ENCODE measurements at regions not wholly inside any gene's neighbourhood (a gene's known extent, or its start where the extent isn't known, plus 50 kb on each side); places are given as distances from the start of the nearest gene placed in this dataset.

DNA sequence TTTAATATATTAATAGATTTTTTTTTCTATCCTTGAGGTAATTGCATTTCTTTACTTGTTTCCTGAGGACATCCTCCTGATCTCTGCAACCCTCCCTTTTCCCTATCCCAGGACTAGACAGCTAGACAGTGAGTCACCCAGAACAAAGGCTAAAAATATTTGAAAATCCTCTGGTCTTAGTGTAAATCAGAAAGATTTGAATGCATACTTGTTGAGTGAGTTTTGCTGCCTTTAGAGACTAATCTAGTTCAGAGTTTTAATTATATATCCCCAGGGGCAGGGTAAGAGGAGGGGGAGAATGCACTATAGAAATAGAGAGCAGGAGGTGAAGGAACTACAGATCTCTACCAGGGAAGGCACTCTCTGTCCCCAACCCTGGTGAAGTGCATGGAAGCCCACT is 202.3 kb upstream of the TCF4 start:
- Histone ChIP-seq H3K27me3 (ENCODE audit: control insufficient read depth in 2 of 2, insufficient read depth in 1 of 2, low read length in 1 of 2) (no peaks in the 10 kb centered on the region), H3K9me3 (ENCODE audit: control insufficient read depth in 2 of 2, insufficient read depth in 1 of 2, low read length in 1 of 2) (no peaks in the 10 kb centered on the region), H3K4me3 (ENCODE audit: low read length in 2 of 2) (no peak overlapping the region), H3K36me3 (ENCODE audit: control insufficient read depth in 2 of 2, insufficient read depth in 2 of 2, low read length in 1 of 2) (no peaks in the 10 kb centered on the region), H3K4me1 (ENCODE audit: control insufficient read depth in 2 of 2, insufficient read depth in 2 of 2, low read length in 2 of 2) (no peaks in the 10 kb centered on the region), H3K27ac (ENCODE audit: low read depth in 1 of 2, low read length in 1 of 2) (no peak overlapping the region)
- no peak for DNase-seq (ENCODE audit: low read depth in 6 of 9, low spot score in 9 of 9)

DNA sequence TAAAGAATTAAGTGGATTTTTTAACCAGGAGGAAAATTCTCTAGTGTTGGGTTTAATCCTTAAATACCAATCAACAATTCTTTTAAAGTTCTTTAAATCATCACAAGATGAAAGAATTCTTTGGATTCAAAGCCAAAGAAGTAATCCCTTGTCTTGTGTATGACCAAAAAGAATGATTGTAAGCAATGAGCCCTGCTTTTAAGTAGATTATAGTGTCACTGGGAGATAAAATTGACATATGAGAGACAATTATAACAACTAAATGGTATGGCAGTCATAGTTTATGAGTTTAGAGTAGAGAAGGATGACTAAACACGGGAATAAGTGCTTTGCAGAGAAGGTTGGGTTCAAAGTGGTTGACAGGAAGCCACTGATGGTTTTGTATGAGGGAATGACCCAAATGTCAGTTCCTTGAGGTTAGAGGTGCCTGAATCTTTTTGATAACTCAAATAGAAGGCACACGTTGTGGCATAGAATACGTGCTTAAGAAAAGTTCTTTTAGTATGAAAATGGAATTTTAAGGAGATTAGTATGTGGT is 199.6 kb upstream of the TCF4 start:
- Histone ChIP-seq H3K4me1 (ENCODE audit: control insufficient read depth in 2 of 2, insufficient read depth in 2 of 2, low read length in 2 of 2) (no peaks in the 10 kb centered on the region), H3K4me3 (ENCODE audit: low read length in 2 of 2) (no peak overlapping the region), H3K9me3 (ENCODE audit: control insufficient read depth in 2 of 2, insufficient read depth in 1 of 2, low read length in 1 of 2) (no peaks in the 10 kb centered on the region), H3K27ac (ENCODE audit: low read depth in 1 of 2, low read length in 1 of 2) (no peak overlapping the region), H3K27me3 (ENCODE audit: control insufficient read depth in 2 of 2, insufficient read depth in 1 of 2, low read length in 1 of 2) (no peaks in the 10 kb centered on the region), H3K36me3 (ENCODE audit: control insufficient read depth in 2 of 2, insufficient read depth in 2 of 2, low read length in 1 of 2) (no peaks in the 10 kb centered on the region)
- WGBS, result 38% methylated on average over 3 of the region's 3 CpGs
- DNase-seq (ENCODE audit: low read depth in 6 of 9, low spot score in 9 of 9), result peak in 1 of 9 donors; percentile 14

DNA sequence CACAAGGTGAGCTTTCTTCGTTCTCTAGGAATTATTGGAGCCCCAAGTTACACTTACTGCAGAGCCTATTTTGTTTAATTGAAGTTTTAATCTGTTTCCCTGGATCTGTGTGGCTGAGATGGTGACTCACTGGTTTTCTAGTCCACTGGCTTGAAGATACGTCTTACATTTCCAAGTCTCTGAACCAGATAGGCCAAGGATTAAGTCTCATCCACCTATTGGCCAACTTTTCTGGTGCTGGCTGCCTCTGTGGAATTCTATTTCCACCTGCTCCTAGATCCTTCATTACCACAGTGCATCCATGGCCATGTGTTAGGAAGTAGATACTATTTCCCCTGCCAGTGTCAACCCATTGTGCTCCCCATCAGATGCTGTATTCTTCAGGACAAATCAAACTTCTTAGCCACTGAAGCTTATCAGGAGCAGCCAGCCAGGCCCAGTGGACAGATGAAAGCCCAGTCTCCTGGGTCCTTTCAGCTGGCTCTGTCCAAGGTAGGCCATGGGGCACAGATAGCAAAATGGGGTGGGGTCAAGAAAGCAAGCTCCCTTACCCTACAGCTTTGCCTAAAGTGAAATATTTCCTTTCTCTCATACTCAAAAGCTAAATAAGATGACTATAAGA is 198.8 kb upstream of the TCF4 start:
- H3K9me3 ChIP-seq (ENCODE audit: control insufficient read depth in 2 of 2, insufficient read depth in 1 of 2, low read length in 1 of 2), result no peaks in the 10 kb centered on the region
- no peak overlapping the region for H3K4me3 ChIP-seq (ENCODE audit: low read length in 2 of 2)
- H3K27me3 ChIP-seq (ENCODE audit: control insufficient read depth in 2 of 2, insufficient read depth in 1 of 2, low read length in 1 of 2), result no peaks in the 10 kb centered on the region
- DNase-seq (ENCODE audit: low read depth in 6 of 9, low spot score in 9 of 9), result no peak
- 67% methylated on average over 2 of the region's 2 CpGs for WGBS
- no peak overlapping the region for H3K27ac ChIP-seq (ENCODE audit: low read depth in 1 of 2, low read length in 1 of 2)
- H3K36me3 ChIP-seq (ENCODE audit: control insufficient read depth in 2 of 2, insufficient read depth in 2 of 2, low read length in 1 of 2), result no peaks in the 10 kb centered on the region
- no peaks in the 10 kb centered on the region for H3K4me1 ChIP-seq (ENCODE audit: control insufficient read depth in 2 of 2, insufficient read depth in 2 of 2, low read length in 2 of 2)

DNA sequence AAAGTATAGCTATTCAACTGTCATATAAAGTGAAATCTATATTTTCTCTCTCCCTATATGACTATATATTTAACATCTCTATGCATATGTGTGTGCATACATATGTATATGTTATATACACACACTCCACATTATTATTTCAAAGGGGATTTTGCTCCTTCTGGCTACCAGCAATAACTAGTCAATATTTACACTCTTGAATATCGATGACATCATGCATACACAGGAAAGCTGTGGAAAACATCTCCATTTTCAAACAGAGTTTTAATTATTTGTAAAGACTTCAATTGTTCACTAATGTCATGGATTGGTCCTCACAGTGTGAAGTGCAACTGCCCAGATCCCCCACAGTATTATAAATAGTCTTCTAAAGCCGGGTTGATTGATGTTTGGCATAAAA is 195.9 kb upstream of the TCF4 start:
- peaks cover 10 to 11% of the 10 kb centered on the region in 2 donors for H3K4me1 ChIP-seq (ENCODE audit: control insufficient read depth in 2 of 2, insufficient read depth in 2 of 2, low read length in 2 of 2)
- peaks cover 13 to 19% of the 10 kb centered on the region in 2 donors for H3K27me3 ChIP-seq (ENCODE audit: control insufficient read depth in 2 of 2, insufficient read depth in 1 of 2, low read length in 1 of 2)
- WGBS, result 91% methylated on average over 2 of the region's 2 CpGs
- H3K9me3 ChIP-seq (ENCODE audit: control insufficient read depth in 2 of 2, insufficient read depth in 1 of 2, low read length in 1 of 2), result no peaks in the 10 kb centered on the region
- H3K27ac ChIP-seq (ENCODE audit: low read depth in 1 of 2, low read length in 1 of 2), result no peak overlapping the region
- H3K36me3 ChIP-seq (ENCODE audit: control insufficient read depth in 2 of 2, insufficient read depth in 2 of 2, low read length in 1 of 2), result no peaks in the 10 kb centered on the region
- DNase-seq (ENCODE audit: low read depth in 6 of 9, low spot score in 9 of 9), result no peak
- H3K4me3 ChIP-seq (ENCODE audit: low read length in 2 of 2), result no peak overlapping the region

DNA sequence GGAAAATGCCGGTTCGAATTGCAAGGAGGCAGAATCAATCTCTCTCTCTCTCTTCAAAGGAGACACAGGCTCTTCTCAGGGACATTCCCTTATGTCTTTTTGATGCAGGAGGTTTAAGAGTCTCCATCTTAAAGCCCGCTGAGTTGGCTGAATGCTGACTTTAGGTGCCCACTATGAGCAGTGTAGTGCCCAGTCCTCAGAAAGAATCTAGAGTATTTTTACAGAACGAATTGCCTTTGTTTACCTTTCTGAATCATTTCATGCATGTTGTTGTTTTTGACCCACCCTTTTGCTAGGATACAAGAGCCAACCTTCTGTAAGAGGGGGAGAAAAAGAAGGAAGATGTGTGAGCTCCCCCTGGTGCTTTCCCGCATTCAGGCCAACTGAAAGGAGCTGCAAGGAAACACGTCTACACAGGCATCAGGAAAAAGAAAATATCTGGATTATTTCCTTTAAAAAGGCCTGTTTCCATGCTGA is 193.5 kb upstream of the TCF4 start:
- no peaks in the 10 kb centered on the region for H3K36me3 ChIP-seq (ENCODE audit: control insufficient read depth in 2 of 2, insufficient read depth in 2 of 2, low read length in 1 of 2)
- 80% methylated on average over 6 of the region's 6 CpGs for WGBS
- no peaks in the 10 kb centered on the region for H3K9me3 ChIP-seq (ENCODE audit: control insufficient read depth in 2 of 2, insufficient read depth in 1 of 2, low read length in 1 of 2)
- H3K4me3 ChIP-seq (ENCODE audit: low read length in 2 of 2), result no peak overlapping the region
- peak in 1 of 9 donors; percentile 21 for DNase-seq (ENCODE audit: low read depth in 6 of 9, low spot score in 9 of 9)
- peaks cover 13 to 19% of the 10 kb centered on the region in 2 donors for H3K27me3 ChIP-seq (ENCODE audit: control insufficient read depth in 2 of 2, insufficient read depth in 1 of 2, low read length in 1 of 2)
- H3K27ac ChIP-seq (ENCODE audit: low read depth in 1 of 2, low read length in 1 of 2), result no peak overlapping the region
- H3K4me1 ChIP-seq (ENCODE audit: control insufficient read depth in 2 of 2, insufficient read depth in 2 of 2, low read length in 2 of 2), result peaks cover 10 to 11% of the 10 kb centered on the region in 2 donors

DNA sequence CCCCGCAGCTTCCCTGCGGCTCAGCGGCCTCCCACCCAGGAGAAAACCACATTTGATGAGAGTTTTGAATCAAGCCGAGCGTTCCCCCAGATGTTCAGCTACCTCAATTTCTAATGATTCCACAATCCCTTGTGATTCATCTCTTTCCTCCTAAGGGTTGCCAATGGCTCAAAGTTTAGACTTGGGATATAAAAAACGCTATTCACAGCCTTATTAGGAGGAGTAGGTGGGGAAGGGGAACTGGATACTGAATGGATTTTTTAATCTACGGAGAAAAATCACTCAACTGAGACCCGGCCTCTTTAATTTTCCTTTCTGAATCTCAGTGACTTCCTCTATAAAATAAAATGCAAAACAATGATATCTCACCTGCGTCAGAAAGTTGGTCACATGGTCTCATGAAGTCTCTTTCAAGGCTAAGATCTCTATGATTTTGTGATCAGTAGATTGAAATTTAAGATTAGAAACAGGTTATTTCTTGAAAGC is 192.6 kb upstream of the TCF4 start:
- 21% methylated on average over 9 of the region's 9 CpGs for WGBS
- H3K27ac ChIP-seq (ENCODE audit: low read depth in 1 of 2, low read length in 1 of 2), result peak overlapping the region in 1 of 2 donors; percentile 70

DNA sequence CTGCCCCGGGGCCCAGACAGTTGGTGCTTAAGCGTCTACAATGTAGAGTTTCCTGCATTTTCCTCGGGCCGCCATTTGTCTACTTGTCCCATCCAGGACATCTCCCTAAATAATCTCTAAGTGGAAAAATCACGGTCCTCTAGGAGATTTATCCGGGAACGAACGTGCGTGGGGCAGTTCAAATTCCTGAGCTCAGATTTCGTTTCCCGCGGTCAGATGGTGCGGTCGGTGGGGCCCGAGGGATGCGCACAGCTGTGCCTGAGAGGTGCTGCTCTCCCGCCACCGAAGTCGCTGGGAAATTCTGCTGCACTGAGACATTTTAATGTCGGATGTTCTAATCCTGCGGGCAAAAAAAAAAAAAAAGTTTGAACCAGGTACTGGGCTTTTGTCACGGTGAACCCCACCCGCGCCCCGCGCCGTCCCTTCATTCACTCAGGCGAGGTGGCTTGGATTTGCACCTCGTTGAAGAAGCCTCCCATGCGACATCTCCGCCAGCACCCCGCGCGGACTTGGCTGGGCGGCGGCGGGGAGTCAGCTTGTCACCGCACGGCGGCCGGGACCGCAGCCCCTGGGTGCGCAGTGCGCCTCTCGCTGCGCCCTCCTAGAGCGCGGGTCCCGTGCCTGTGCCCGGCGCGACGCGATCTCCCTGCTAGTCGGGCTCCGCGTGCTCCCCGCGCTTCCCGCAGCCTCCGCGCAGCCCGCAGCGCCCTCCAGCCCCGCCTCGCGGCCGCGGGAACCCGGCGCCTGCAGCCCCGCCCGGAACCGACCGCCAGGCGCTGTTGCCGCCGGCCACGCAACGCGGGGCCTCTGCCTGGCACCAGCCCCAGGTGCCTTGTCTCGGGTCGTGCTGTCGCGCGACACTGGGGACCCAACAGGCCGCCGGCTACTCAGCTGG is 191.9 kb upstream of the TCF4 start:
- no peaks in the 10 kb centered on the region for H3K9me3 ChIP-seq (ENCODE audit: control insufficient read depth in 2 of 2, insufficient read depth in 1 of 2, low read length in 1 of 2)
- peak overlapping the region; percentile 41 to 49 for H3K4me3 ChIP-seq (ENCODE audit: low read length in 2 of 2)
- H3K4me1 ChIP-seq (ENCODE audit: control insufficient read depth in 2 of 2, insufficient read depth in 2 of 2, low read length in 2 of 2), result peaks cover 10 to 11% of the 10 kb centered on the region in 2 donors
- H3K36me3 ChIP-seq (ENCODE audit: control insufficient read depth in 2 of 2, insufficient read depth in 2 of 2, low read length in 1 of 2), result no peaks in the 10 kb centered on the region
- H3K27me3 ChIP-seq (ENCODE audit: control insufficient read depth in 2 of 2, insufficient read depth in 1 of 2, low read length in 1 of 2), result peaks cover 13 to 19% of the 10 kb centered on the region in 2 donors
- WGBS, result under 1% methylated on average over 88 of the region's 88 CpGs
- peak in 2 of 9 donors; percentile 17 to 39 for DNase-seq (ENCODE audit: low read depth in 6 of 9, low spot score in 9 of 9)
- H3K27ac ChIP-seq (ENCODE audit: low read depth in 1 of 2, low read length in 1 of 2), result peak overlapping the region in 1 of 2 donors; percentile 70

More for the DNA sequence above, 192.6 kb upstream of the TCF4 start:
- no peaks in the 10 kb centered on the region for H3K36me3 ChIP-seq (ENCODE audit: control insufficient read depth in 2 of 2, insufficient read depth in 2 of 2, low read length in 1 of 2)
- H3K27me3 ChIP-seq (ENCODE audit: control insufficient read depth in 2 of 2, insufficient read depth in 1 of 2, low read length in 1 of 2), result peaks cover 13 to 19% of the 10 kb centered on the region in 2 donors
- DNase-seq (ENCODE audit: low read depth in 6 of 9, low spot score in 9 of 9), result no peak
- peak overlapping the region in 1 of 2 donors; percentile 49 for H3K4me3 ChIP-seq (ENCODE audit: low read length in 2 of 2)
- H3K9me3 ChIP-seq (ENCODE audit: control insufficient read depth in 2 of 2, insufficient read depth in 1 of 2, low read length in 1 of 2), result no peaks in the 10 kb centered on the region
- H3K4me1 ChIP-seq (ENCODE audit: control insufficient read depth in 2 of 2, insufficient read depth in 2 of 2, low read length in 2 of 2), result peaks cover 10 to 11% of the 10 kb centered on the region in 2 donors

DNA sequence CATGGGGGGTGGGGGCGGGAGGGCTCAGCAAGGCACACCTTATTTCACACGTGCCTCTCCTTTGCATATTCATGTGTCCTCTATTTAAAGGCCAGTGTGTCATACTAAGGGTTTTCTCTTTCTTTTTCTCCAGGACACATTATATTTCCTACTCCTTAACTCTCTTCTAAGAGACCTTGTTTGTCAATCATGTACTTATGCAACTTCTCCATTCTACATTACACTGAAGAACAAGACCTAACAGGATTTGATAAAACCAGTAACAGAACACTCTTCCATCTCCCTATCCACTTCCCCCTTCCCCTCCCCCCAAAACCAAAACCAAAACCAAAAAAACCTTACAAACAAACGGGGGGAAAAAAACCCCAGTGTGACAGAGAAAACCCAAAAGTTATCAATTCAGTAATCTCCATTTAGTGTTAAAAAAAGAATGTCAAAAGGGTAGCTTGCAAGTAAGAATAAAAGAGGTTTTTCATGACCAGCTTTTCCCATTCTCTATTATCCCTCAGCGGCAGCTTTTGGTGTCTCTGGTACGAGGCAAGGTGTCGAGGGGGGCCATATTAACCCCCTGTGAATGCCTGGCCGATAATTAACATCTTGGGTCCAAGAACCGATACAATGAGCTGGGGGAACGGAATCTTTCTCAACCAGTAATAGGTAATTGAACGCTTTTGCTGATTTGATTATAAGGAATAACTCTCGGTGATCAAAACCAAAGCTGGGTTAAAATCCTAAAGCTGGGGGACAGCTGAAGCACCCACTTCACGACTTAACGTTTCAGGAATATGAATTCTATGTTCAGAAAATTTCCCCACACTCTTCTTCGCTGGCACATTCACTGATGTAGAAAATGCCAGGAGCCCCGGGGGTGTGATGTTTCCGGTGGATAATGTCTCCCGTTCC is 191.0 kb upstream of the TCF4 start:
- DNase-seq (ENCODE audit: low read depth in 6 of 9, low spot score in 9 of 9), result peak in 4 of 9 donors; percentile 14 to 64 (median 23)
- Histone ChIP-seq H3K4me1 (ENCODE audit: control insufficient read depth in 2 of 2, insufficient read depth in 2 of 2, low read length in 2 of 2) (peaks cover 10 to 11% of the 10 kb centered on the region in 2 donors), H3K4me3 (ENCODE audit: low read length in 2 of 2) (peak overlapping the region; percentile 41 to 49)

More for the DNA sequence above, 191.0 kb upstream of the TCF4 start:
- Histone ChIP-seq H3K27ac (ENCODE audit: low read depth in 1 of 2, low read length in 1 of 2) (peak overlapping the region; percentile 42 to 46), H3K27me3 (ENCODE audit: control insufficient read depth in 2 of 2, insufficient read depth in 1 of 2, low read length in 1 of 2) (peaks cover 13 to 19% of the 10 kb centered on the region in 2 donors), H3K9me3 (ENCODE audit: control insufficient read depth in 2 of 2, insufficient read depth in 1 of 2, low read length in 1 of 2) (no peaks in the 10 kb centered on the region), H3K36me3 (ENCODE audit: control insufficient read depth in 2 of 2, insufficient read depth in 2 of 2, low read length in 1 of 2) (no peaks in the 10 kb centered on the region)
- 3% methylated on average over 17 of the region's 17 CpGs for WGBS
